CD4-positive, alpha-beta T cell treated with Interleukin-4 for 1 hour (primary cell): ENCODE measurements at regions not wholly inside any gene's neighbourhood (a gene's known extent, or its start where the extent isn't known, plus 50 kb on each side); places are given as distances from the start of the nearest gene placed in this dataset.
"Not testable (repeated sequence)": the region's sequence is repeated elsewhere in the genome, so short reads cannot be mapped to it uniquely, and the experiment has no call there.

ENCODE experiments used
- DNase-seq, 2 donors: peaks; one replicate each; pipeline ENCODE4 v3.0.0-alpha.2; 2020 to 2022

DNA sequence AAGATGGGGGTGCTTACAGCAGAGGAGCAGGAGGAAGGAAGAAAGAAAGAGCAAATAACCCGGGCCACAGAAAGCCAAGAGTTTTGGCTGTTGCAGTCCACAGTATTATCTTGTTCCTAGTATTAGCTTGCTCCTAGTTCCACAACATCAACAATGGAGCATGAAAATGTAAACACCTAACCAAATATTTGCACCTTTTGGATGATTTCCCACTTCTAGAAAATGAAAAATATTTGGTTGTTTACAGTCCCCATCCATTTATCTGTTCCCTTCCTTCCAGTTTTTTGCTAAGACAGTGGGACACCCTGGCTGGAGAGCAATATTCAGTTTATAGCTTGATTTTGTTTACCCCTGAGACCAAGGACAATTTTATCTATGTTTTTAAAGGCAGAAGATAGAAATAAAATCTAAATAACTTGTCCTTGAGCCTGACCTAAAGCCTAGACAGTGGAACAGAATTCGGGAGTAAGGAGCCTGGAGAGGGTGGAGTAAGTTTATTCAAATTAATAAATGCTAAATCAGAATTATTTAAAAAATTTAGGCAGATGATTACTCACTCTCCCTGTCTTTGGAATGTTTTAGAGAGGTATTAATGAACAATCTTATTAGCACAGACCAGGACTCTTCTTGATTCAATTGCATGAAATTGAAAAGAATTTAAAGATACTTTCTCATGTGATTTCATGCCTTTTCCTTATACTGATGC, 51.6 kb downstream of the RESF1 start:
- DNase-seq, result no peak

DNA sequence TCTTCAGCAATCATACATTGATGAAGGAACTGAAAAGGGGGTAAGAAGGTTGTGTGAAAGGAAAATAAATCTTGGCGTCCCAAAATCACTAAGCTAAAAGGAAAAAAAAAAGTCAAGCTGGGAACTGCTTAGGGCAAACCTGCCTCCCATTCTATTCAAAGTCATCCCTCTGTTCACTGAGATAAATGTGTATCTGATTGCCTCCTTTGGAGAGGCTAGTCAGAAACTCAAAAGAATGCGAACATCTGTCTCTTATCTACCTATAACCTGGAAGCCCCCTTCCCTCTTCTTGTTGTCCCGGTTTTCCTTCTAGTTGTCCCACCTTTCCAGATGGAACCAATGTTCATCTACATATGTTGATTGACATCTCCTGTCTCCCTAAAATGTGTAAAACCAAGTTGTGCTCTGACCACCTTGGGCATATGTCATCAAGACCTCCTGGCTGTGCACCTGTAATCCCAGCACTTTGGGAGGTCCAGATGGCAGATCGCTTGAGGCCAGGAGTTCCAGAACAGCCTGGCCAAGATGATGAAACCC, 53.1 kb downstream of the RESF1 start:
- no peak for DNase-seq

DNA sequence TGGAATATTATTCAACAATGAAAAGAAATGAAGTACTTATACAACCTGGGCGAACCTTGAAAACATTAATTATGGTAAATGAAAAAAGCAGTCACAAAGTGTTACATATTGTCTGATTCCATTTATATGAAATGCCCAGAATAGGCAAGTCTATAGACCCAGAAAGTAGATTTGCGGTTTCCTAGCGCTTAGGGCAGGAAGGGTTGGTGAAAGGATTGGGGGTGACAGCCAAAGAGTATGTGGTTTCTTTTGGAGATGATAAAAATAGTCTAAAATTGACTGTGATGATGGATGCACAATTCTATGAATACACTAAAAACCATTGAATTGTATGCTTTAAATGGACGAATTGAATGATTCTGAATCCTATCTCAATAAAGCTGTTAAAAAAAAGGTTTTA, 55.8 kb downstream of the RESF1 start:
- DNase-seq, result no peak

DNA sequence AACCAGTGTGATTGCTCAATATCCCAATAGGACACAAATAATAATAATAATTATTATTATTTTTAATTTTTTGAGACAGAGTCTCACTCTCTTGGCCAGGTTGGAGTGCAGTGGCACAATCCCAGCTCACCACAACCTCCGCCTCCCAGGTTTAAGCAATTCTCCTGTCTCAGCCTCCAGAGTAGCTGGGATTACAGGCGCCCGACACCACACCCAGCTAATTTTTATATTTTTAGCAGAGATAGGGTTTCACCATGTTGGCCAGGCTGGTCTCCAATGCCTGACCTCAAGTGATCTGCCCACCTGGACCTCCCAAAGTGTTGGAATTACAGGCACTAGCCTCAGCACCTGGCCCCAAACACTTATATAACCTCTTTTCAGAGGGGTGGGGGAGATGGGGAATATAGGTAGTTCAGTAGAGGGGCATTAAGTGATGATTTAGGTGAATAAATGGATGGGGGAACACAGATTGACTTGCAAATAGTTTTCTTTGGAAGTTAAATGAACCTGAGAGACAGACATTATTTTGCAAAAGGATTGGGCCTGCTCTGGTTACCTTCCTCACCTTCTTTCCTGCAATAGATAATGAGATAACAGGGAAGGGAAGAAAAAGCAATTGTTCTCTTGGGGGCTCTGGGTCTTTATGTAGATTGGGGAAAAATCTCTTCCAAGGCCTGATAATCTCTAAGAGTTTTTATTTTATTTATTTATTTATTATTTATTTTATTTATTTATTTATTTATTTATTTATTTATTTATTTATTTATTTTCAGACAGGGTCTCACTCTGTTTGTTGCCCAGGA, 57.7 kb downstream of the RESF1 start:
- DNase-seq, result no peak

DNA sequence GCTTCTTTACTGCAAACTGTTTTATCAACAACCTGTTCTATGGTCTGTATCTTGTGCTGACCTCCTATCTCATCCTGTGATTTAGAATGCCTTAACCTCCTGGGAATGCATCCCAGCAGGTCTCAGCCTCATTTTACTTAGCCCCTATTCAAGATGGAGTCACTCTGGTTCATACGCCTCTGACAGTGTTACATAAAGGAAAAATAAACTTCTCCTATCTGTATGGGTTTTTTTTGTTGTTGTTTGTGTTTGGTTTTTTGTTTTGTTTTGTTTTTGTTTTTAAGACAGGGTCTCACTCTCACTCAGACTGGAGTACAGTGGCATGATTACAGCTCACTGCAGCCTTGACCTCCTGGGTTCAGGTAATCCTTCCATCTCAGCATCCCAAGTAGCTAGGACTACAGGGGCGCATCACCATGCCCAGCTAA, 62.1 kb downstream of the RESF1 start:
- no peak for DNase-seq

DNA sequence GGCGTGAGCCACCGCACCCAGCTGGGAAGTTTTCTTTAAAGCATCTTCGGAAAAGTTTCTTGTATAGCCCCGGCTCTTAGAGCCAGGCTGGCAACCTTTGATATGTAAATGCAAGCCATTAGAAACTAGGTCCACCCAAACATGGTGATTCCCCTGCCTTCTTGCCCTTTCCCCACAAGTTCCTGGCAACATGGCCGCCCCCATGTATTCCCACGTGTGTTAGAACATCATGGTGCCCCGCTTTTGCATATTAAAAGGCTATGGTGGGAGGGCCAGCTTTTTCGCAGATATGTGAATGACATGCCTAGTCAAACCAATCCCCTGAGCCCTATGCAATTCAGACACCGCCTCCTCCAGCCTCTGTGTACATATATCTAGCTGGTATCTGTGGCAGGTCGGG, 63.2 kb downstream of the RESF1 start:
- DNase-seq, result not testable (repeated sequence)

DNA sequence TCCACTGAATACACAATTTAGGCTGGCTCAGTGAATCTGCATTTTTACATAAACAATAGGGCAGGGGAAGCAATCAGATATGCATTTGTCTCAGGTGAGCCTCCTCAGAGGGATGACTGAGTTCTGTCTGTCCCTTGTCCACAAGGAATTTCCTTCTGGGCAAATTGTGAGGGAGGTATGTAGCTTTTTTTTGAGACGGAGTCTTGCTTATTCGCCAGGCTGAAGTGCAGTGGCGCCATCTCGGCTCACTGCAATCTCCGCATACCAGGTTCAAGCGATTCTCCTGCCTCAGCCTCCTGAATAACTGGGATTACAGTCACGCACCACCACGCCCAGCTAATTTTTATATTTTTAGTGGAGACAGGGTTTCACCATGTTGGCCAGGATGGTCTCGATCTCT, 64.6 kb downstream of the RESF1 start:
- not testable (repeated sequence) for DNase-seq

DNA sequence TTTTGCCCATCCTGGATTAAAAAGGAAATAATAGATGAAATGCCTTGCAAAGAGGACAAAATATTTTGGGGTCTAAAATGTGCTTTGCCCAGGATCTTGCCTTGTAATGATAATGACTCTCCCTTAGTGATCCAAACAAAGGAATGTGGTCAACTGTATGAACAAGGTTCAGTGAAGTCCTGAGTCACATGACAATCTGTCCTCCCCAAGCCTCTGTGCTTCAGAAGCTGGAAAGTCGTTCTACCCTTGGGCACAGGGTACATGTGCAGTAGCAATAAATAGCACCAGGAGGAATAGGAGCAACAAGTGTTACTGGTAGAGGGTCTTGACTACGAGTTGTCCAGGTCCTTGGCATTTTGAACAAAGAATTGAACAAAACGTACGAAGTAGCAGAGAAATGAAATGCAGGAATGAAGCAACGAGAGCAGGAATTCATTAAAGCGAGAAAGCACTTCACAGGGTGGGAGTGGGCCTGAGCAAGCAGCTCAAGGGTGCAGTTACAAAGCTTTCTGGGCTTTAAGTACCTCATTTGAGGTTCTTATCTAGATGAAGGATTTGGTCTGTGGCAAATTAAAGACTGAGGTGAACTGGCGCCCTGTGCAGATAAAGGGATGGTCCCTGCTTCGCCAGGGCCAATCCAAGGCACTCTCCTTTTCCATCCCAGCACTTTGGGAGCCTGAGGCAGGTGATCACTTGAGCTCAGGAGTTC, 65.8 kb downstream of the RESF1 start:
- DNase-seq, result no peak

DNA sequence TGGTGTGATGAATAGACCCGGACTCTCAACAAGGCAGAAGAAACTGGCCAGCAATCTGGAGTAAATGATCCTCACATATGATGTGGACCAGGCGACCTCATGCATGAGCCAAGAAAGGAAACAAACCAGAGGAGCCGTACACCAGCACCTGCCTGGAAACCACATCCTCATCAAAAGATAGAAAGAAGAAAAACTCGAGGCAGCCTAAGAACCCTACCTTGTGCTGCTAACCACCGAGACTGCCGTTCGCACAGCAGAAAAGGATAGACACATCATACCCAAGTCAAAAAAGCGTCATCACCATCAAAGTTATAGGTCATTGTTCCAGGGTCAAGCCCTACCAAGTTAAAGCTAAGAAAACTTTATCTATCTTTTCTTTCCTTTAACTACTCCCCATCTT, 66.7 kb downstream of the RESF1 start:
- peak; percentile 40 to 52 for DNase-seq

DNA sequence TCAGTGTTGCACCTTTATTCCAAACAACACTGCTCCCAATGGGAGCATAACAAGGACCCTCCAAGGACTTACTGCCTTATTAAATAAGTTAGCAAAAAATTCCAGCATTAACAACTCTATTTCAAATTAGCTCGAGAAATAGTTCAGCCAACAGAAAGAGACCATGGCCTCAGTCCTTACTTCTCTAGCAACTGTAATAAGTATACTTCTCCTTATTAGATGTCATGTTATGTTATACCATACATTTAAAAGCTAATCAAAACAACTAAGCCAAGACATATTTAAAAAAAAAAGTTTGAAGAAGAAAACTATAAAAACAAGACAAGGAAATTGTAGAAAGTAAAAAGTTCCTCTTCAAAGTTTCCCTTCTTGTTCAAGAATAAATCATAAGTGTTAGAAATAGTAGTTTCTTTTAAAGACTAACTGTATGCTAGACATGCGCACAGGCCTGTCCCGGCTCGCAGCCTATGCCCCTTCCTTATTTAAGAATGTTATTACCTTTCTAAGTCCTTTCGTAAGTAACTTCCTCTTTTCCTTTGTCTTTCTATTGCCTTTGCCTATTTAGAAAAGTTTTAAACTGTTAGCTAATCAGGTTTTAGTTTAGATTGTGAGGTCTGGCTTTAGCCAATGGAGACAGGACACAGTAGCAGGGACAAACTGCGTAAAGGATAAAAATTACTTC, 68.6 kb downstream of the RESF1 start:
- DNase-seq, result peak in 1 of 2 donors; percentile 45

DNA sequence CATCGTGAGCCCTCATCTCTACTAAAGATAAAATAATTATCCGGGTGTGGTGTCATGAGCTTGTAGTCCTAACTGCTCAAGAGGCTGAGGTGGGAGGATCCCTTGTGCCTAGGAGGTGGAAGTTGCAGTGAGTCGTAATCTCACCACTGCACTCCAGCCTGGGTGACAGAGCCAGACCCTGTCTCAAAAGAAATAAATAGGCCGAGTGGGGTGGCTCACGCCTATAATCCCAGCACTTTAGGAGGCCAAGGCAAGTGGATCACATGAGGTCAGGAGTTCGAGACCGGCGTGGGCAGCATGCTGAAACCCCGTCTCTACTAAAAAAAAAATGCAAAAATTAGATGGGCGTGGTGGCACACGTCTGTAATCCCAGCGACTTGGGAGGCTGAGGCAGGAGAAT, 70.9 kb downstream of the RESF1 start:
- no peak for DNase-seq

DNA sequence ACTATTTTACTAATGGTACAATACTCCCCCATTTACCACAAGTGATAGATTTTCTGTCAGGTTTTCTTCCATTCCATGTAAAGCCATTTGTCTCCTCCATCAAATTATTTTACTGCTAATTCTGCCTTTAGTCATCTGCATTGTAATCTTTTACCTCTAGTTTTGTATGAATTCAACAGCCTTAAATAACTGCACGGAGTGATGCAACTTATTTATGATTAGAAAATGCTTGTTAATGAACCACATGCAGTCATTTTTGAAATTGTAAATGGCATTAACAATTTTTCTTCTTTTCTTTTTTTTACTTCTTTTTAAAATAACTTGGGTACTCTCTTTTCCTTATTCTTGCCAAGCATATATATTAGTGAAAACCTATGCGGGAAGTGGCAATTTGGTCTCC, 71.5 kb downstream of the RESF1 start:
- DNase-seq, result no peak

DNA sequence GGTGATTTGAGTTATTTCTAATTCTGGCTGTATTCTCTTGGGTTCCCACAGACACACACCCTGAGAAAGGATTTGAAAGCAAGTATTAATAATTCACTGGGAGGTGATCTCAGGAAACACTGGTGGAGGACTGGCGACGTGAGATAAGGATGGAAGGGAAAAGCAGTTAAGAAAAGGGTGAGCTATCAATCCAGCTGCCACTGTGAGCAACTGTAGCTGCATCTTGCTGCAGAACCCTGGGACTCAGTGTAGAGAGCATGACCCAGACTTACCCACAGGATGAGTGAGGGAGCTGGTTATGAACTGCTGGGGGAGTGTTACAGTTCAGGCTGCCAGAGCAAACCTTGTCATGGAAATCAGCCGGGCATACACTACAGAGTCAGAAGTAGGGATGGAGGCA, 71.9 kb downstream of the RESF1 start:
- no peak for DNase-seq

DNA sequence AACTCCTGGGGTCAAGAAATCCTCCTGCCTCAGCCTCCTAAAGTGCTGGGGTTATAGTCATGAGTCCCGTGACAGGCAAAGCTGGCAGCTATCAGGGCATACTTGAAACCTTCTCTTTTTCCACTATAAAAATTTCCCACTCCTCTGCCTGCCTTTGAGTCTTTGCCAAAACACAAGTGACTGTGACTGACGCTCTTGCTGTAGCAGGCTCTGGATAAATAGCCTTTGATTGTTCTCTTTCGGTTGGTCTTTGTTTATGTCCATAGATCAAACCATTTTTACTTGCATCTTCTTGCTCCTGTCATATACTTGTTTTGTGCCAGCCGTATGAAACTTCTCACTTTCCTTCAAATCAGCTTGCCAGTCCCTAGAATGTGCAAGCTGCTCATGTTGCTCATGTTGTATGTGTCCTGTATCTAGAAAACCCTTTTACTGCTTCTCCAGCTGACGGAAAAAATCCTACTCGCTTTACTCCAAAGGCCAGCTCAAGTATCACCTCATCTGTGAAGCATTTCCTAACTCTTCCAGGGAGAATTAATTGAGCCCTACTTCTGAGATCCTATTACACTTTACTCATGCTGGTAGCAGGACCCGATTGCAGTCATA, 73.1 kb downstream of the RESF1 start:
- no peak for DNase-seq

DNA sequence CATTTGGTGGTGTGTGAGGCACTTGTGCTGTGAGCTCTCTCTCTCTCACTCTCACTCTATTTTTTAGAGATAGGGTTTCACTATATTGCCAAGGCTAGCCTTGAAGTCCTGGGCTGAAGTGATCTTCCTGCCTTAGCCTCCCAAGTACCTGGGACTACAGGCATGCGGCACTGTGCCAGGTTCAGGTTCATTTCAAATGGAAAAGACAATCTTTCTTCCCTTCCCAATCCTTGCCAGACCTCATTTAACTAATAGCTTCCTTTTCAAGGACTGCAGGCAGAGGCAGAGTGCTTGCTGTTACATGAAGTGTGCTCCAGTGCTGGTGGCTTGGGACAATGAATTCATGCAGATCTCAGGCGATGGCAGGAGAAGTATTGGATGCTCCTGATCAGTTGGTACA, 73.2 kb upstream of the BICD1 start:
- DNase-seq, result no peak

DNA sequence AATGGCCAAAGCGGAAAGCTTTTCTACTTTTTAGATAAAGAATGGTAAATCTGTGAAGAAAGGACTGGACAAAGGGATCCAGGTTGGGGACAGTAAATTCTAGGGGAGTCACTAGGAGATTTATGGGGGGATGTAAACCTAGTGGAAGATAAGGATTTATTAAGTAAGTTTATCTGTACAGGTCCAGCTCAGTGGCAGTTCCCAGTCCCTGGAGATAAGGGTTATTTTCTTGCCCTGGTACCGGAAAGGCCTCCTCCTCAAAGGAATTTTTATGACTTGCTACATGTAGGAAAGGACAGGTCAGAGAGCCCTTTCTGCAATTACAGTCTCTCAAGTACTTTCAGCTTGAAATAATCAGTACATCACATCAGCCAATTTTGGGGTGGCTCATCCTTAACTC, 72.6 kb upstream of the BICD1 start:
- DNase-seq, result no peak

DNA sequence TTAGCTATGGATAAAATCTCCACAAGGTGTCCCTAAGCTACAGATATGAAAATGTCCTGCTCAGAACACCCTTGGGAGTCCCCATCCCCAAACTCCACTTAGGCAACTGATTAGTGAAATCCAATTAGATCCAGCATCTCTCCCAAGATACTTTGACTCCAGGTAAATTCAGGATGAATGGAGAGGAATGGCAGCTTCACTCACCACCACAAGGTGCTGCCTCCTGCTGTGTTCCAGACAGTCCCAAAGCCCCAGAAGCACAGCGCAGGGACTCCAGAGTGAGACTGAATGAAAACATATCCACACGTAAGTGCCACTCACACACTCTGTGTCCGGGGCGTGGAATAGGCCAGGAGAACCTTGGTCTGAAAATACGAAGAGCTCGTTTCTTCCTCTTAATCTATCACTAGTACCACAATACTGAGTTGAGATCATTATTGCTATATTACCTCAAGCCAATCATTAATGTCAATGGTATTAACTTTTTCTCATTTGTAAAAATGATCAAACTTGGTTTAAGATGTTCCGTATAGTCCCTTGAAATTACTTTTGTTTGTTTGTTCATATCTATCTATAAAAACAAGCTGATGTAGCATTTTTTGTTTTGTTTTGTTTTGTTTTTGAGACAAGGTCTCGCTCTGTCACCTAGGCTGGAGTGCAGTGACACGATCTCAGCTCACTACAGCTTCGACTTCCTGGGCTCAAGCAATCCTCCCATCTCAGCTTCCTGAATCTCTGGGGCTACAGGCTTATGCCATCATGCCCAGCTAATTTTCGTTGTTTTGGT, 70.0 kb upstream of the BICD1 start:
- no peak for DNase-seq

DNA sequence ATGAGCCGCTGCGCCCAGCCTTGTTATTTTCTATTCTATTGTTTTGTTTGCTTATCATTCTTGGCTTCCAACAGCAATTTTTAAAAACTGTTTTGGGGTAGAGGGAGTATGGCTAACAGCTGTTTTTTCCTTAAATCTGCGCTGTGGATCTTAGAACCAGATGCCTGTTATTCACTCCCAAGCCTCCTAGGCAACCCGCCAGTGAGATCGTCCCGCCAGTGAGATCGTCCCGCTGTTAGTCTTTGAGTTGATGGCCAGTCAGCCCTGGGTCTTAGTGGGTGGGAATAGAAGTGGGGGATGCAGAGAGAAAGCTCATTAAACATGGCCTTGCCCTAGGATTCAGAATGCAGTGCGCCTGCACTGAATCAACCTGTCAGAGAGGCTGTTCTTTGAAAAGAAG, 67.3 kb upstream of the BICD1 start:
- DNase-seq, result no peak

DNA sequence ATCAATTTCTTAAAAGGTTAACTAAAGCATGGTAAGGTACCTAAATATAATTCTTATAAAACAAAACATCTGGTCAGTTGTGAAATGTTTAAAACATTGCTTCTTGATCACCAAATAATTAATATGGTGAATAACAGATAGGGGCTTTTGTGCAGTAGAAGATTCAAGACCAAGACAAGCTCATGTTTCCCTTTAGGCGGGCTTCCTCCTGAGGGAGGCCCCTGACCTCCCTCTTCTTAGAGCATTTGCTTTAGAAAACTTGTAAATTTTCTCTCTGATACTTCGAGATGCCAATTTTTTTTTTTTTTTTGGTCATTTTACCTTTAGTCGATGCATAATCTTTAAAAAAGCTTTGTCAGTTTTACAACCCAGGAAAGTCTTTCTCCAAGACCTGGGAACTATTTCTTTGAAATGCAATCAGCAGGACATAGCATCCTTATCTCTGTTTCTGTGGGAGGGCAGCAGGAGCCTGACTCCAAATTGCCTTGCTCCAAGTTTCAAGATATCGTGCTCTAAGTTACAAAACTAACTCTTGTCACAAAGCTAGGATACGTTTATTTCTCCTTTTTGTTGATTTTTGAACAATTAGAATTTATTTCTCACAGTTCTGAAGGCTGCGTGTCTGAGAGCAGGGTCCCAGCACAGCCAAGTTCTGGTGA, 66.6 kb upstream of the BICD1 start:
- DNase-seq, result no peak

DNA sequence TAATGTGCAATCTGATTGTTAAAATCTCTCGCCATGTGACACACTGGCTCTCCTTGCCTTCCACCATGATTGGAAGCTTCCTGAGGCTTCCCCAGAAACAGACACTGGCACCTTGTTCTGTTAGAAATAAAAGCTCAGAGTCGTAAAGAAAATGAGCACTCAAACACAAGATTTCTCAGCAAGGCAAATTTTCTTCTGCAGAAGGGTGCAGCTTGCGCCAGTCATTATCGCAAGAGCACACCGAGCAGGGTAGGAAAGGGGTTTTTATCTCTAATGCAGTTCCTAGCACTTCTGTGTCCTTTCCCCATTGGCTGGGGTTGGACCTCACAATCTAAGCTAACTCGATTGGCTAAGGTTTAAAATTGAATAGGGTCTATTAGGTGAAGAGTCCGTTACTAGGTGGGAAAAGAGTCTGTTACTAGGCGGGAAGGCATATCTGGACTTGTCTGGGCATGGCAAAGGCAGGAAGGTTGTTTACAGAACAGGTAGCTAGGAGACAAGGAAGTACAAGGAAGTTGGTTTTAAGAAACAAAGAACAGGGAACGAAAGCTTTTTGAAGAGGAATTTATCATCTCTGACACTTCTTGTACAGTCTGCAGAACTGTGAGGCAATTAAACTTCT, 62.6 kb upstream of the BICD1 start:
- no peak for DNase-seq
